ENCODE measurements at regions not wholly inside any gene's neighbourhood (a gene's known extent, or its start where the extent isn't known, plus 50 kb on each side); places are given as distances from the start of the nearest gene placed in this dataset.
"Not testable (repeated sequence)": the region's sequence is repeated elsewhere in the genome, so short reads cannot be mapped to it uniquely, and the experiment has no call there.

DNA sequence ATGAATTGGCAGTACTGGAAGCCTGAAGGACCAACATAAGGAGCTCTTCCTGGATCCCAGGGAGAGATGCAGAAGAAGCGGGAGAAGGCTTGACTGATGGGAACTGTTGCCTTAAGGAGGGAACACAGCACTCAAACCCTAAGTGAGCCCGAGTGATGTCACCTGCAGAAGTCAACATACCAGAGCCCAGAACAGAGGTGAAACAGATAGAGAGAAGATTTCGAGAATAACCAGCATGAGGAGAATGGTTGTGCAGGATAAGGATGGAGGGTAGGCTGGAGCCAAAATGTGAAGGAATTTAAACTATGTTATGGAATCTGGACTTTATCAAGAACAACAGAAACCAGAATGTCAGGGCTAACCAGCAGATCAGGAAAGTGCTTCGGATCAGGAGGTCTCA lies 463.1 kb upstream of the DDX18 start:
- no peak overlapping the region for H3K4me3 ChIP-seq (ENCODE audit: low read depth, low read length)
- ChIA-PET CTCF (no interaction called here), POLR2A (no interaction called here)
- H3K9me3 ChIP-seq (ENCODE audit: control insufficient read depth, insufficient read depth, low read length), result peaks cover 2% of the 10 kb centered on the region
- TF ChIP-seq, protein P1, sequence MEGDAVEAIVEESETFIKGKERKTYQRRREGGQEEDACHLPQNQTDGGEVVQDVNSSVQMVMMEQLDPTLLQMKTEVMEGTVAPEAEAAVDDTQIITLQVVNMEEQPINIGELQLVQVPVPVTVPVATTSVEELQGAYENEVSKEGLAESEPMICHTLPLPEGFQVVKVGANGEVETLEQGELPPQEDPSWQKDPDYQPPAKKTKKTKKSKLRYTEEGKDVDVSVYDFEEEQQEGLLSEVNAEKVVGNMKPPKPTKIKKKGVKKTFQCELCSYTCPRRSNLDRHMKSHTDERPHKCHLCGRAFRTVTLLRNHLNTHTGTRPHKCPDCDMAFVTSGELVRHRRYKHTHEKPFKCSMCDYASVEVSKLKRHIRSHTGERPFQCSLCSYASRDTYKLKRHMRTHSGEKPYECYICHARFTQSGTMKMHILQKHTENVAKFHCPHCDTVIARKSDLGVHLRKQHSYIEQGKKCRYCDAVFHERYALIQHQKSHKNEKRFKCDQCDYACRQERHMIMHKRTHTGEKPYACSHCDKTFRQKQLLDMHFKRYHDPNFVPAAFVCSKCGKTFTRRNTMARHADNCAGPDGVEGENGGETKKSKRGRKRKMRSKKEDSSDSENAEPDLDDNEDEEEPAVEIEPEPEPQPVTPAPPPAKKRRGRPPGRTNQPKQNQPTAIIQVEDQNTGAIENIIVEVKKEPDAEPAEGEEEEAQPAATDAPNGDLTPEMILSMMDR (IDR thresholded peaks at IDR 0.05; ENCODE audit: low read depth, low read length), result no peak
- no peak overlapping the region for H3K27ac ChIP-seq (ENCODE audit: low read depth, low read length)
- no peaks in the 10 kb centered on the region for H3K27me3 ChIP-seq (ENCODE audit: control insufficient read depth, insufficient read depth, low read length)
- no peak for DNase-seq (ENCODE audit: low read depth, low spot score)

DNA sequence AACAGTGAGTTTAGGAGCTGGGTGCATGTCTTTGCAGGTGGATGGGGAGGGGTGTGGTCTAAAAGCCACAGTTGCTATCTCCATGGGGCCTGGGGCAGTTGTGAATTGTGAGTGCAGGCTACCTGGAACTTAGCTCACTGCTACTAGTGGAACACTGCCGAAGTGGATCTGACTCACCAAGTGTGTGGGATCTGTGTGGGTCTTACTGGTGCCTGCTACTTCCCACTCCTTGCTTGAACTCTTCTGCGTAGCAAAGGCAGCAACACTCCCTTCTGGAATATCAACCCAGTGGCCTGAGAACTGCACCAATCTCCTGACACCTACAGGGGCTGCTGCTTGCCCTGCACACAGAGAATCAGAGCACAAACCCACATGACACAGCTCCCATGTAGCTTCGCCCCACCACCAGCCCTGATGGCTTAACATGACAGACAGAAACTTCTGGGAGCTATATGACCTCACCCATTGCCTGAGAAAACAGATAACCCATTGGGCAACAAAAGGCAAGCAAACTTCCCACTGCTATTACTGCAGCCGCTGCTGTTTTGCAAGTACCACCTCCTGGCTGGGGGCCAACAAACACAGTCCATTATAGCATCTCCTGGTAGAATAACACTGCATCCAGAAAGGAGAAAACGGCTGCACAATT lies 455.1 kb upstream of the DDX18 start:
- CTCF ChIA-PET, result no interaction called here

DNA sequence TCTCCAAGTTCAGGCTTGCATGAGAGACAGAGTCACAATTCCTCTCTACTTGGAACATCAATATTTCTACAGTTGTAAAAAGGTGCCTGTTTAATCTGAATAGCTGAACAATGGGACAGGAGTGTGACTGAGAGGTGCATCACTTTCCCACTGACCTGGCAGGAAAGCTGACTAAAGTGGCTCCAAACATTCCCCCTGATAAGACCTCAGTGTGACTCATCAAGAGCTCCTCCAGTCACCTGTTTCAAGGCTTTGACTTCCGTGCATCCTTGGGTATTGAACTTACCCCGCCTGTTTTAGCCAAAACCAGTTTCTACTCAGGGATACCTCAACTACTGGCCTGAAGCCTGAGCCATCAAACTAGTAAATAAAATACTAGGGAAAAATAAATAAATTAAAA lies 453.9 kb upstream of the DDX18 start:
- Histone ChIP-seq H3K27ac (ENCODE audit: low read depth, low read length) (no peak overlapping the region), H3K27me3 (ENCODE audit: control insufficient read depth, insufficient read depth, low read length) (no peaks in the 10 kb centered on the region), H3K9me3 (ENCODE audit: control insufficient read depth, insufficient read depth, low read length) (peaks cover 11% of the 10 kb centered on the region; the same call in 1 of the 2 replicates), H3K4me3 (ENCODE audit: low read depth, low read length) (no peak overlapping the region)
- ChIA-PET CTCF (no interaction called here), POLR2A (no interaction called here)
- no peak for DNase-seq (ENCODE audit: low read depth, low spot score)
- TF ChIP-seq, protein P1 (IDR thresholded peaks at IDR 0.05; ENCODE audit: low read depth, low read length), result no peak

More for the DNA sequence above, 455.1 kb upstream of the DDX18 start:
- peaks cover 11% of the 10 kb centered on the region; the same call in 1 of the 2 replicates for H3K9me3 ChIP-seq (ENCODE audit: control insufficient read depth, insufficient read depth, low read length)
- POLR2A ChIA-PET, result no interaction called here
- no peaks in the 10 kb centered on the region for H3K27me3 ChIP-seq (ENCODE audit: control insufficient read depth, insufficient read depth, low read length)
- DNase-seq (ENCODE audit: low read depth, low spot score), result no peak
- TF ChIP-seq, protein P1 (IDR thresholded peaks at IDR 0.05; ENCODE audit: low read depth, low read length), result no peak
- H3K4me3 ChIP-seq (ENCODE audit: low read depth, low read length), result no peak overlapping the region
- no peak overlapping the region for H3K27ac ChIP-seq (ENCODE audit: low read depth, low read length)

DNA sequence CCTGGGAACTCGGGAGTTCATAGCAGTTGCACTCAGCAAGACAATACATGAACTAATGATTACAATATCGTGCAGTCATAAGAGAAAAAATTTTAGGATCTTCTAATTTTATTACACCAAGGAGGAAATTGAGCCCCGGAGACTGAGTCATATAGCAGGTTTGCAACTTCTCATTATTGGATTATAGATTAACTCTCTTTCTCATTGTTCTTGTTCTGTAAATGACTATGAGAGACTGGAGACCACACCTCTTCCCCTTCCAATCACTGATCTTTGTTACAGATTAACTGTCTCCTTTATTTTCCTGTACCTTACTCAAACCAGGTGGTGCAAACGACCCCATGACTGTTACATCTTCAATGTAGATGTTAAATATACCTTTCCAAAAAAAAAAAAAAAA lies 435.8 kb upstream of the DDX18 start:
- POLR2A ChIA-PET, result no interaction called here
- H3K9me3 ChIP-seq (ENCODE audit: control insufficient read depth, insufficient read depth, low read length), result peaks cover 6% of the 10 kb centered on the region
- no peak for DNase-seq (ENCODE audit: low read depth, low spot score)
- no peak overlapping the region for H3K4me3 ChIP-seq (ENCODE audit: low read depth, low read length)
- CTCF ChIA-PET, result no interaction called here
- TF ChIP-seq, protein P1 (IDR thresholded peaks at IDR 0.05; ENCODE audit: low read depth, low read length), result no peak
- H3K27me3 ChIP-seq (ENCODE audit: control insufficient read depth, insufficient read depth, low read length), result no peaks in the 10 kb centered on the region
- no peak overlapping the region for H3K27ac ChIP-seq (ENCODE audit: low read depth, low read length)

DNA sequence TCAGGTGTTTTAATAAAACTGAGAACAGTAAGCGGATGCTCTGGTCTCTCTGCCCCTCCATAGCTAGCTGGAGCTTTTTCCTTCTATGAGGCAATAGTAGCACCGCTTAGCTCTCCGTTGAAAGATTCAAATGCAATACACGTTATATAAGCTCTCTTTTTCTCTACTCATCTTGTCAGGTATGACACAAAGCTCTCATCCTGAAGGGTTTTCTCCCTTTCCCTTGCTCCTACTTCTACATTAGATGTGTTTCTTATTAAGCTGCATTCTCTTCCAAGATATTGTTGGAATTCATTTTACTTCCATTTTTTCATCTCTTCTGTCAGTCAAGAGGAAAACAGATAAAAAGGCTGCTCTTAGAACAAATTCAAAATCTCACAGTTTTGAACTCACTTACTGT lies 434.6 kb upstream of the DDX18 start:
- no peak for DNase-seq (ENCODE audit: low read depth, low spot score)
- no peak overlapping the region for H3K4me3 ChIP-seq (ENCODE audit: low read depth, low read length)
- H3K27me3 ChIP-seq (ENCODE audit: control insufficient read depth, insufficient read depth, low read length), result no peaks in the 10 kb centered on the region
- H3K27ac ChIP-seq (ENCODE audit: low read depth, low read length), result no peak overlapping the region
- H3K9me3 ChIP-seq (ENCODE audit: control insufficient read depth, insufficient read depth, low read length), result peaks cover 6% of the 10 kb centered on the region
- POLR2A ChIA-PET, result no interaction called here
- TF ChIP-seq, protein P1 (IDR thresholded peaks at IDR 0.05; ENCODE audit: low read depth, low read length), result no peak
- CTCF ChIA-PET, result no interaction called here

DNA sequence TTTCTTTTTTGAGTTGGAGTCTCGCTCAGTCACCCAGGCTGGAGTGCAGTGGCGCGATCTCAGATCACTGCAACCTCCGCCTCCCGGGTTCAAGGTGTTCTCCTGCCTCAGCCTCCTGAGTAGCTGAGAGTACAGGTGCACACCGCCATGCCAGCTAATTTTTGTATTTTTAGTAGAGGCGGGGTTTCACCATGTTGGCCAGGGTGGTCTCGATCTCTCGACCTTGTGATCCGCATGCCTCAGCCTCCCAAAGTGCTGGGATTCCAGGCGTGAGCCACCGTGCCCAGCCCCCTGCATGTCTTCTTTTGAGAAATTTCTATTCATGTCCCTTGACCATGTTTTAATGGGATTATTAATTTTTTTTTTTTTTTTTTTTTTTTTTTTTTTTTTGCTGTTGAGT lies 430.5 kb upstream of the DDX18 start:
- H3K4me3 ChIP-seq (ENCODE audit: low read depth, low read length); H3K27ac ChIP-seq (ENCODE audit: low read depth, low read length); H3K9me3 ChIP-seq (ENCODE audit: control insufficient read depth, insufficient read depth, low read length); POLR2A ChIA-PET; H3K27me3 ChIP-seq (ENCODE audit: control insufficient read depth, insufficient read depth, low read length); CTCF ChIA-PET; DNase-seq (ENCODE audit: low read depth, low spot score): not testable (repeated sequence)

All from AG04450 (cell line).